IMR-90 (cell line): ENCODE measurements at regions not wholly inside any gene's neighbourhood (a gene's known extent, or its start where the extent isn't known, plus 50 kb on each side); places are given as distances from the start of the nearest gene placed in this dataset.

ENCODE experiments used
- ATAC-seq: fragments of 200-7000 bp; cut with Tn5 transposase; 2 replicates; pipeline ENCODE4 v1.9.1; 2020; ENCODE audit warnings: low read depth, mild to moderate bottlenecking, moderate library complexity
- BruUV-seq: library from RNA; stranded (reverse); fragments of 400-500 nt; replicated peaks from 2 replicates; lab custom pipeline; 2021; lab: Mats Ljungman, UMichigan
- CTCF ChIA-PET: fragments of 300-600 bp; formaldehyde crosslinking; extraction: SDS; loops from one replicate; lab custom pipeline; 2021; ENCODE audit warnings: antibody characterized with exemption; lab: Yijun Ruan, JAX
- POLR2A ChIA-PET: fragments of 300-600 bp; sonication (Branson Sonifier 250); formaldehyde crosslinking; loops from one replicate; lab custom pipeline; 2022; ENCODE audit warnings: antibody characterized with exemption; ENCODE audit not compliant: unreplicated experiment; lab: Charles Lee
- DNase-seq: peaks from one replicate; pipeline ENCODE4 v3.0.0; 2013
- H2AFZ ChIP-seq: replicated peaks from 2 replicates; pipeline ENCODE3; 2013; ENCODE audit warnings: low read length, mild to moderate bottlenecking; ENCODE audit not compliant: poor library complexity
- H2AK5ac ChIP-seq: 2 replicates; pipeline ENCODE4 v1.6.1; 2013; ENCODE audit warnings: low read depth, low read length, inconsistent platforms
- H2AK9ac ChIP-seq: replicated peaks from 2 replicates; pipeline ENCODE3; 2013; ENCODE audit warnings: mild to moderate bottlenecking, low read depth, low read length, moderate library complexity; ENCODE audit not compliant: poor library complexity
- H2BK120ac ChIP-seq: 2 replicates; pipeline ENCODE4 v1.6.1; 2013; ENCODE audit warnings: low read depth, low read length, inconsistent platforms
- H2BK15ac ChIP-seq: 3 replicates; pipeline ENCODE4 v1.6.1; 2013; ENCODE audit warnings: low read depth, low read length, inconsistent platforms
- H2BK20ac ChIP-seq: 2 replicates; pipeline ENCODE4 v1.6.1; 2013; ENCODE audit warnings: low read depth, mild to moderate bottlenecking, inconsistent platforms, low read length, moderate library complexity
- H2BK5ac ChIP-seq: 2 replicates; pipeline ENCODE4 v1.6.1; 2013; ENCODE audit warnings: mild to moderate bottlenecking, low read depth, low read length, inconsistent platforms; ENCODE audit not compliant: poor library complexity, severe bottlenecking
- H3K14ac ChIP-seq: replicated peaks from 2 replicates; pipeline ENCODE4 v1.6.1; 2013; ENCODE audit warnings: low read depth, low read length, inconsistent platforms
- H3K18ac ChIP-seq: 2 replicates; pipeline ENCODE4 v1.6.1; 2013; ENCODE audit warnings: low read depth, low read length, control low read depth
- H3K23ac ChIP-seq: 2 replicates; pipeline ENCODE4 v1.6.1; 2013; ENCODE audit warnings: low read depth, low read length, inconsistent platforms
- H3K27ac ChIP-seq: 2 replicates; pipeline ENCODE4 v1.5.1; 2013; ENCODE audit warnings: mild to moderate bottlenecking, control low read depth, low read length; ENCODE audit not compliant: insufficient read depth
- H3K27me3 ChIP-seq: 2 replicates; pipeline ENCODE4 v1.6.1; 2013; ENCODE audit warnings: low read length; ENCODE audit not compliant: control insufficient read depth, insufficient read depth
- H3K36me3 ChIP-seq: 2 replicates; pipeline ENCODE4 v1.6.1; 2013; ENCODE audit warnings: low read length, mixed read lengths; ENCODE audit not compliant: control insufficient read depth, insufficient read depth
- H3K4ac ChIP-seq: 2 replicates; pipeline ENCODE4 v1.6.1; 2013; ENCODE audit warnings: low read depth, low read length, inconsistent platforms
- H3K4me1 ChIP-seq: 2 replicates; pipeline ENCODE4 v1.6.1; 2013; ENCODE audit warnings: low read length, mixed read lengths; ENCODE audit not compliant: control insufficient read depth, insufficient read depth
- H3K4me2 ChIP-seq: 2 replicates; pipeline ENCODE4 v1.6.1; 2013; ENCODE audit warnings: low read depth, mild to moderate bottlenecking, control low read depth, low read length, moderate library complexity
- H3K4me3 ChIP-seq: 2 replicates; pipeline ENCODE4 v1.5.1; 2013; ENCODE audit warnings: low read depth, mild to moderate bottlenecking, control low read depth, low read length, moderate library complexity; ENCODE audit not compliant: insufficient read depth
- H3K56ac ChIP-seq: 2 replicates; pipeline ENCODE4 v1.6.1; 2013; ENCODE audit warnings: low read length, inconsistent platforms; ENCODE audit not compliant: insufficient read depth; ENCODE audit errors: extremely low read depth
- H3K79me1 ChIP-seq, 2 experiments: 2 replicates each; pipeline ENCODE4 v1.6.1; 2013; ENCODE audit warnings: low read length in 2 of 2, inconsistent platforms in 1 of 2, low read depth in 1 of 2
- H3K9ac ChIP-seq: 2 replicates; pipeline ENCODE4 v1.6.1; 2013; ENCODE audit warnings: low read depth, low read length, control low read depth
- H3K9me1 ChIP-seq: 2 replicates; pipeline ENCODE4 v1.6.1; 2013; ENCODE audit warnings: low read length, inconsistent platforms; ENCODE audit not compliant: insufficient read depth
- H3K9me3 ChIP-seq: 2 replicates; pipeline ENCODE4 v1.6.1; 2013; ENCODE audit warnings: low read length; ENCODE audit not compliant: control insufficient read depth, insufficient read depth
- H4K20me1 ChIP-seq: 2 replicates; pipeline ENCODE4 v1.6.1; 2013; ENCODE audit warnings: low read length, inconsistent platforms; ENCODE audit not compliant: insufficient read depth
- H4K5ac ChIP-seq: 2 replicates; pipeline ENCODE4 v1.6.1; 2013; ENCODE audit warnings: mild to moderate bottlenecking, low read depth, low read length, control low read depth
- H4K8ac ChIP-seq, 2 experiments: 2 replicates each; pipeline ENCODE4 v1.6.1; 2013; ENCODE audit warnings: low read depth in 2 of 2, low read length in 2 of 2, control low read depth in 1 of 2, inconsistent platforms in 1 of 2
- H4K91ac ChIP-seq: 2 replicates; pipeline ENCODE4 v1.6.1; 2013; ENCODE audit warnings: low read depth, low read length, inconsistent platforms; ENCODE audit not compliant: insufficient read depth
- BHLHE40 ChIP-seq: fragments of 150-350 bp; IDR thresholded peaks from 2 replicates; pipeline ENCODE4 v1.6.1; 2016; ENCODE audit warnings: mild to moderate bottlenecking, low read depth, low read length
- CEBPB ChIP-seq: IDR thresholded peaks from 2 replicates; pipeline ENCODE4 v1.6.1; 2012; ENCODE audit warnings: low read depth, low read length, improper control_type of control experiment
- CHD1 ChIP-seq: IDR thresholded peaks from 2 replicates; pipeline ENCODE4 v1.6.1; 2012; ENCODE audit warnings: low read depth, low read length, improper control_type of control experiment
- CTCF ChIP-seq: conservative IDR thresholded peaks from 2 replicates; pipeline ENCODE4 v1.5.1; 2012; ENCODE audit warnings: mild to moderate bottlenecking, low read depth, low read length, improper control_type of control experiment
- FOS ChIP-seq: fragments of 150-350 bp; IDR thresholded peaks from 2 replicates; pipeline ENCODE4 v1.6.1; 2016; ENCODE audit warnings: low read depth, low read length
- MAFK ChIP-seq: IDR thresholded peaks from 2 replicates; pipeline ENCODE4 v1.6.1; 2012; ENCODE audit warnings: low read depth, low read length, improper control_type of control experiment
- MAZ ChIP-seq: IDR thresholded peaks from 2 replicates; pipeline ENCODE4 v1.6.1; 2012; ENCODE audit warnings: low read depth, mild to moderate bottlenecking, low read length, improper control_type of control experiment, moderate library complexity, borderline replicate concordance
- MXI1 ChIP-seq: IDR thresholded peaks from 2 replicates; pipeline ENCODE4 v1.6.1; 2012; ENCODE audit warnings: low read depth, mild to moderate bottlenecking, low read length, moderate library complexity, borderline replicate concordance
- NFE2L2 ChIP-seq: fragments of 150-350 bp; IDR thresholded peaks from 2 replicates; pipeline ENCODE4 v1.6.1; 2016; ENCODE audit warnings: low read depth, mild to moderate bottlenecking, low read length
- POLR2A ChIP-seq: IDR thresholded peaks from 2 replicates; pipeline ENCODE4 v1.6.1; 2012; ENCODE audit warnings: mild to moderate bottlenecking, low read depth, low read length
- RAD21 ChIP-seq: IDR thresholded peaks from 2 replicates; pipeline ENCODE4 v1.6.1; 2012; ENCODE audit warnings: low read length, improper control_type of control experiment
- RCOR1 ChIP-seq: IDR thresholded peaks from 2 replicates; pipeline ENCODE4 v1.6.1; 2012; ENCODE audit warnings: mild to moderate bottlenecking, low read length, improper control_type of control experiment; ENCODE audit not compliant: insufficient replicate concordance
- RFX5 ChIP-seq: IDR thresholded peaks from 2 replicates; pipeline ENCODE4 v1.8.0; 2012; ENCODE audit warnings: low read depth, mild to moderate bottlenecking, low read length, moderate library complexity
- SMC3 ChIP-seq: fragments of 150-350 bp; IDR thresholded peaks from 2 replicates; pipeline ENCODE4 v1.6.1; 2016; ENCODE audit warnings: low read depth, mild to moderate bottlenecking, antibody characterized with exemption, low read length, moderate library complexity
- WGBS, 2 experiments: methylation state at CpG; one replicate each; pipeline versions ENCODE4 v1.1.5 to v1.1.7; 2013; ENCODE audit warnings: missing lambda C conversion rate in 2 of 2; ENCODE audit not compliant: insufficient read length in 1 of 2; ENCODE audit errors: extremely low coverage in 2 of 2; 5-methylcytosine and 5-hydroxymethylcytosine counted together
- dilution Hi-C: fragments of 300-500 bp; cut with HindIII; formaldehyde crosslinking; loops from one replicate; pipeline ENCODE4 v1.14.3; 2018; ENCODE audit warnings: low sequenced_read_pairs; ENCODE audit not compliant: unreplicated experiment
- in situ Hi-C: fragments of 300-500 bp; cut with MboI; formaldehyde crosslinking; loops from 3 replicates; pipeline ENCODE4 v1.14.3; 2019; ENCODE audit warnings: low sequenced_read_pairs, inconsistent platforms, mixed read lengths
- intact Hi-C: fragments of 100-400 bp; cut with micrococcal nuclease; formaldehyde crosslinking; loops from 2 replicates; pipeline ENCODE4 v1.10.0; 2022
- TF ChIP-seq, protein P1 (sequence below): fragments of 150-350 bp; IDR thresholded peaks from 2 replicates; pipeline ENCODE4 v1.6.1; 2016; ENCODE audit warnings: low read depth, mild to moderate bottlenecking, low read length, moderate library complexity, borderline replicate concordance

GRCh38 chr19:29370276-29370675, 155.5 kb upstream of the VSTM2B start:
- Histone ChIP-seq H4K5ac (no peak overlapping the region), H3K27me3 (no peaks in the 10 kb centered on the region), H3K4me3 (no peak overlapping the region), H4K8ac (no peak overlapping the region), H3K9me1 (no peaks in the 10 kb centered on the region), H3K56ac (no peak overlapping the region), H4K20me1 (no peaks in the 10 kb centered on the region), H3K18ac (no peak overlapping the region), H2BK120ac (no peak overlapping the region), H3K4ac (no peak overlapping the region), H3K36me3 (no peaks in the 10 kb centered on the region), H3K4me1 (no peaks in the 10 kb centered on the region), H2AFZ (no peak overlapping the region), H4K91ac (no peak overlapping the region), H2AK5ac (no peak overlapping the region), H3K9ac (no peak overlapping the region), H2AK9ac (no peak overlapping the region), H3K4me2 (no peak overlapping the region), H3K79me1 (no peaks in the 10 kb centered on the region), H3K23ac (no peak overlapping the region), H3K27ac (no peak overlapping the region), H3K14ac (no peak overlapping the region), H2BK20ac (no peak overlapping the region), H2BK15ac (no peak overlapping the region), H3K9me3 (peaks cover 20% of the 10 kb centered on the region), H2BK5ac (no peak overlapping the region)
- POLR2A ChIA-PET = no interaction called here
- CTCF ChIA-PET = no interaction called here
- ATAC-seq (no peak), DNase-seq (no peak)
- intact Hi-C loops = no loop called here
- in situ Hi-C loops = no loop called here
- TF ChIP-seq BHLHE40 (no peak), RFX5 (no peak), FOS (no peak), CHD1 (no peak), SMC3 (no peak), RCOR1 (no peak), CTCF (no peak), POLR2A (no peak), RAD21 (no peak), MAFK (no peak), NFE2L2 (no peak), MXI1 (no peak), MAZ (no peak), CEBPB (no peak)
- TF ChIP-seq, protein P1, sequence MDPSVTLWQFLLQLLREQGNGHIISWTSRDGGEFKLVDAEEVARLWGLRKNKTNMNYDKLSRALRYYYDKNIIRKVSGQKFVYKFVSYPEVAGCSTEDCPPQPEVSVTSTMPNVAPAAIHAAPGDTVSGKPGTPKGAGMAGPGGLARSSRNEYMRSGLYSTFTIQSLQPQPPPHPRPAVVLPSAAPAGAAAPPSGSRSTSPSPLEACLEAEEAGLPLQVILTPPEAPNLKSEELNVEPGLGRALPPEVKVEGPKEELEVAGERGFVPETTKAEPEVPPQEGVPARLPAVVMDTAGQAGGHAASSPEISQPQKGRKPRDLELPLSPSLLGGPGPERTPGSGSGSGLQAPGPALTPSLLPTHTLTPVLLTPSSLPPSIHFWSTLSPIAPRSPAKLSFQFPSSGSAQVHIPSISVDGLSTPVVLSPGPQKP = no peak
- dilution Hi-C loops = no loop called here
- no CpG with 5 or more reads among the region's 9 CpGs for WGBS, 2 experiments
- no TSS peak for BruUV-seq
